ENCODE measurements at regions not wholly inside any gene's neighbourhood (a gene's known extent, or its start where the extent isn't known, plus 50 kb on each side); places are given as distances from the start of the nearest gene placed in this dataset.

- TF ChIP-seq CTCF (IDR thresholded peaks at IDR 0.05), result no peak
- TF ChIP-seq EZH2 (IDR thresholded peaks at IDR 0.05), result no peak
These were observed 757.7 kb upstream of the SEMA6A start for GRCh38 chr5:117332341-117332740.

Data from neural progenitor cell (in vitro differentiated cells).